GM21526 (cell line): ENCODE measurements at regions not wholly inside any gene's neighbourhood (a gene's known extent, or its start where the extent isn't known, plus 50 kb on each side); places are given as distances from the start of the nearest gene placed in this dataset.

Source experiments
- ATAC-seq: cut with Tn5 transposase; IDR thresholded peaks from one replicate; pipeline ENCODE4 v1.9.1; 2021; ENCODE audit warnings: moderate library complexity; ENCODE audit not compliant: unreplicated experiment, low FRiP score

GRCh38 chr3:99384596-99384995 is 253.8 kb upstream of the COL8A1 start:
- ATAC-seq: no peak

DNA sequence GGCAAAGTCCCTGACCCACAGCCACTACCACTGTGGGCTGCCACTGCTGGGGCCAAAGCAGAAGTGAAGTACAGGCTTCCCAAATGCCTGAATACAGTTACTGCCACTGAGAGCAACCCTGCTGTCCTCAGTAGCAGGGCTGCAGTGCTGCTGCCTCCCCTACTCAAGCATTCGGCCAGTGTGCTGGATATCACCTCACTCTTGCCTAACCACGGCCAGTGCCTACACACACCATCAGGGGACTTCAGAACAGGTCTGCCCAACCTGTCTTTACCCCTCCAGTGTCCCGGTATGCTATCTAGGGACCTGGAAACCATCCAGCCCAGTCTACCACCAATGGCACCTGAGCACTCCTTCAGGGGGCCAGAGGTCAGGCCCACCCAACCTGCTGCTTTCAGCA is 261.5 kb upstream of the COL8A1 start:
- ATAC-seq: no peak

DNA sequence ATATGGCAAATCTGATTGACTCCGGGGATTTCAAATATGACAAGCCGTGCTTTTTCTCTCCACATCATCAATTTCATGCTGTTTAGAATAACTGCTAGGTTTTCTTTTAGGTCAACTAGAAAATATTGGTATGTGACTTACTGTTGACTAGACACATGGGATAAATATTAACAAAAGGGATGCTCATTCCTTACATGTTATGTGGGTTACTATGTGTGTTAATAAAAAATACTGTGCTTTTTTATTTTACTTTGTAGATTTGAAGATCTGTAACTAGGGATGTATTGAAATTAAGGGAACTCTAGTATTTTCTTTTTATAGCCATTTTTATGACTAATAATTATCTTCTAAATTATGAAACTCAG is 264.6 kb upstream of the COL8A1 start:
- no peak for ATAC-seq

DNA sequence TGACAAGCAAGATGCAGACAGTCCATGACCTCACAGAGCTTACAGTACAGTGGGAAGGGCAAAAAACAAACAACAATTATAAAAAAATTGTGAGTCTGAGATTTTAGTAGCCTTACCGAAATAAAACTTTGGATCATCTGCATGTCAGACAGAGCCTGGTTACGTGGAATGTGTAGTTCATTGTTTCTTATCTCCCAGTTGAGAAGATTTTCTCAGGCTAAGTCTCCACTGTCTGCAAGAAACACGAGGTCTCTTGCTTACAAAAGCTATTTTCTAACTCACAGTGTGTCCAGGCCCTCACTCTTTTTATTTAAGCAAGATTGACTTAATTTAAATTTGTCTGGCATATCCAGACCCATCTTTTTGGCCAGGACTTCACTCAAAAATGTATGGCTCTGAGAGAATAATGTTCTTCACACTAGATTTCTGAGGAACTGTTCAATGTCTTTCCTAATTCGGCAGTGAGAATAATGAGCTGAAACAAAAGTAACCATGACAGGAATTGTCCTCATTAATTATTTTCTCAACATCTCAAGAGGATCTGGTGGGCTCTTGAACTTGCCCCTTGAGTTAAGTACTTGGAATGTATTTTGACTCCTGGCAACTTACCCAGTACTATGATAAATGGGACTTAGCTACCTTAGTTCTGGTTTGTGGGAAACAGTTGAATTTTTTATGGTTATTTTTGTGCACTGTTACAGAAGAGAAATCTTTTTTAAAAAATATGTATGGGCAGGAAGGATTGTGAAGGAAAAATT is 265.1 kb upstream of the COL8A1 start:
- ATAC-seq: no peak

- no peak for ATAC-seq
Measured at GRCh38 chr3:99366663-99367429, 271.5 kb upstream of the COL8A1 start.

GRCh38 chr3:99365979-99366378 is 272.4 kb upstream of the COL8A1 start:
- no peak for ATAC-seq

DNA sequence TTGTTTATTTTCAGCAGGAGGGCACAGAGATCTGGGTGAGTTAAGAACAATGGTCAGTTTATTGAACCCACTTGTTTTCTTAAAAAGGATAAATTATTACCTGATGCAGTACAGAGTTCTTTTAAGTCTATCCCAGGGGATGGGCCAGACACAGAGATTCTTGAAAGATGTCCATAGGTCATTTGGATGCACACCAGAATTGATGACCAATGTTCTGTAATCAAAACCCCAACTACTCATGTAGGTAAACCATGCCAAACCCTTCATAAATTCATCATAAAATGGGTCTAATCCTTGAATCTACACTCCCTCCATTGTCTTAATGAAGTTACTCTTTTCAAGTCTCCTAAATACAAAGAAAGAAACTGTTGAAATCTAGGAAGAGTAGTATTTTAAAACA is 273.0 kb upstream of the COL8A1 start:
- ATAC-seq: no peak

GRCh38 chr3:99357131-99357530 is 281.3 kb upstream of the COL8A1 start:
- ATAC-seq: no peak

DNA sequence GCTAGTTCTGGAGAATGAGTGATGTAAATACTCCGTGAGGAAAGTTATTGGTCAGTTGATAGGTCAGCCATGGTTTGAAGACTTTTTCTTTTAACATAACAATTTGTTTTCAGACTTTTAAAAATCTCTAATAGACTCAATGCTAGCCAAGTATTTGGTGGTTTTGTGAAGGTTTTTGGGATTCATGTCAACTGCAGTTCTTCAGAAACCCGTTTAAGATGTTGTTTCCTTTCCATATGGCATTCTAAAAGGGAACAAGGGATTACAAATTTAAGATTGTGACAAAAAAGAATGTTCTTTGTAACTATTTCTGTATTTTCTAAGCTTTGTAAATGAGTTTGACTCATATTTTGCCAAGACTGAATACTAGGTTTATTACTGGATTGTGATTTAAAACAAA is 281.7 kb upstream of the COL8A1 start:
- ATAC-seq: no peak

DNA sequence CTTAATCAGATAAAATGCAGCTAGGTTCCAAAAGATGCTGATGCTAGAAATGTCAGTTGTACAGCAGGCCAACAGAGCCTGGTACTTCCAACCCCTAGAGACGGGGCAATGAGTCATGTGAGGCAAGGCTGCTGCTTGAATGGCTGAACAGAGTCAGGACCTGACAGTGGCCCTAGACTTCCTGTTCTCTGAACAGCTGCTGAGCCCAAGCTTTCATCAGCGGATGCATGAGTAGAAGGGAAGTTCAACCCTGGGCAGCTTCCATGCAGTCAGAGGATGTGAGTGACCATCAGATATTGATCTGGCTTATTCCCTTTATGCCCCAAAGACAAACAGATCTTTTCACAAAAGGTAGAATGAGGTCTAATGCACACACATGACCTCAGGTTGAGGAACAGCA is 282.9 kb upstream of the COL8A1 start:
- ATAC-seq: no peak

DNA sequence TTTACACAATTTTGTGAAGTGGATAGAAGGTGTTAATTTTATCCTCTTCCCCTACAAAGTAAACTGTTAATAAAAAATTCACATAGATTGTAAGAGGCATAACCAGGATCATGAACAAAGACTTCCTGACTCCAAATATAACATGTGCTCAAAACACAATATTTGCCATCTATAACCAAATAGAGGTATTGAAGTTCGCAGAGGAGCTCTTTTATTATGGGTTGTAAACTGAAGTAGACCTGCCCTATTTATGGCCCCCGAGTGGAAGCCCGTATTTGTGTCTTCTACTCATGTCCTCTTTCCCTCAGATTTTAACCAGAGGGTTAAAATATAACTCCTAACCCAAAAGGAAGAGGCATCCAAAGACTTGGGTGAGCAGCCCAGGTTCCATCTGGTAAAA is 285.6 kb upstream of the COL8A1 start:
- ATAC-seq: no peak

GRCh38 chr3:99351122-99351521 is 287.3 kb upstream of the COL8A1 start:
- no peak for ATAC-seq

DNA sequence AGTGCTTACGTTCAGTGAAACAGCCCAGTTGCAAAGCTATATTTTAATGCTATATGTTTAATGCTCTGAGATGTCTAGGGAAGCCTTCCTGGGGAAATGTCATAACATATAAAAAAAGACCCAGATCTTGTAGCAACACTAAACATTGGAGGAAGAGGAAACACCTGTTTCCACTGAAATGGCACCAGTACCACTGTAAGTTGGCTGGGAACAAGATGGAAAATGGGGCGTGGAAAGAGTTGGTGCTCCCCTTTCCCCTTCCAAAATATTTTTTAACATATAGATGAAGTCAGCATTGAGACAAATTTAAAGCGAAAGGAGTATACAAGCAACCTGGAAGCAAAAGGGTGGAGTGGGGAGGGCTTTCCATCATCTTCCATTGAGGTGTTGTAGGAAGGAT is 289.9 kb upstream of the COL8A1 start:
- no peak for ATAC-seq

DNA sequence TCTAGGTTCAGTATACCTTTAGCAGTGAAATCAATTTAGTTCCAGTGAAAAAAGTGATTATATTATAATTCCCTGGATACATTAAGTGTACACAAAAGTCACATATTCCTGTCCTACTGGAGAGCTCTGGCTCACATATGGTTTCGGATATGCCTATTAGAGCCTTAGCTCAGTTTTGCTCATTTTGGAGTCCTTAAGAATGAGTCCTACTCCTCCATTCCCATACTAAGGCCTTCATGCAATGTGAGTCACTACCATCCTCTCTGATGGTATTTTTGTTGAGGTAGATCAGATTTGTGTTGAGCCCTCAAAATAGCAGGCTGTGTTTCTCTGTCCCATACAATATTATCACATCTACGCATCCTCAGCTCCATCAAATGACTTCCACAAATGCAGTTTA is 294.2 kb upstream of the COL8A1 start:
- no peak for ATAC-seq

GRCh38 chr3:99342383-99342782 is 296.0 kb upstream of the COL8A1 start:
- no peak for ATAC-seq

DNA sequence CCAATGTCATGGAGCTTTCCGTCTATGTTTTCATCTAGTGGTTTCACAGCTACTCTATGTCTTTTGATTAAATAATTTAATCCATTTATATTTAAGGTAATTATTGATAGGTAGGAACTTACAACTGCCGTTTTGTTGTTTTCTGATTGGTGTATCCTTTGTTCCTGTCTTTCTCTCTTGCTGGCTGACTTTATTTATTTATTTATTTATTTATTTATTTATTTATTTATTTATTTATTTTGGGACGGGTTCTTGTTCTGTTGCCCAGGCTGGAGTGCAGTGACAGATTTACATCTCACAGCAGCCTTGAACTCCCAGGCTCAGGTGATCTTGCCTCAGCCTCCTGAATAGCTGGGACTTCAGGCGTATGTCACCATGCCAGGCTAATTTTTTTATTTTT is 299.2 kb upstream of the COL8A1 start:
- ATAC-seq: no peak

GRCh38 chr3:99332718-99333117 is 305.7 kb upstream of the COL8A1 start:
- ATAC-seq: no peak

DNA sequence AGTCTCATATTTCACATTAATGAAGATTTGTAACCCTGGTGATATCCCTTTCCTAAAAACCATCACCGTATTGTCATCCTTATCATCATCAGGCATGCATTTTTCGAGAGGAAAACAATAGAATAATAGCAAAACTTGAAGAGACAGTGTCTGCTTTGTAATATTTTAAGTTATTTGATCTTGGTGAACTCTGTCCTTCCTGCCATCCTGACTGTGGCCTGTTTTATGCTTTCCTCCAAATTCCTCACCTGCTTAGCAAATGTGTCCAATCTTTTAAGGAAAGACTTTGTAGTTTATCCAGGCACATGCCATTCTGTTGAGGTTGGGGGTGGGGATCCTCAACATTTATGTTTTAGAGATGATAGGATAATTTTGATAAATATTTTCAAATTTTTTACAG is 306.1 kb upstream of the COL8A1 start:
- ATAC-seq: no peak

DNA sequence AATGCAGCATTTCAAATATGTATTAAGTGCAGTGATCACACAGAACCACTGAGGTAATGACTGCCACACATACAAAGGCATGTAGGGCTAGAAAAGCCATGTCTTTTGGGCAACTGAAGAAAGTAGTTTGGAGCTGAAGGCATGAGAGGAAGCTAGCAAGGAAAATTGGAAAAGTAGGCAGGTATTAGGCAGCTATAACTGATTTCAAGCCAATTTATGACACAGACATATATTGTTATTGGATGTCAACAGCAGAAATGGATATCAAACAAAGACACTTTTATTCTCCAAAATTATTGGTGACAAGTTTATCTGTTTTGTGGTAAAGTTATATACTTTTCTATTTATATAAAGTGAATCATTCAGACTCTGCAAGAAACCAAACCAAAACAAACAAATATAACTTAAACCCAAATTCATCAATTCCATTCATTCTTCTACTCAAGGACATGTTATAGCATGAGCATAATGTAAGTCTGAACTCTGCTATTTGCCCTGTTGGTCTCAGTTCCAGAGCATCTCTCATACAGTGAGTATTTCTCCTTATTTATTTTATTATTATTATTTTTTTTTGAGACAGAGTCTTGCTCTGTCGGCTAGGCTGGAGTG is 307.4 kb upstream of the COL8A1 start:
- ATAC-seq: no peak

DNA sequence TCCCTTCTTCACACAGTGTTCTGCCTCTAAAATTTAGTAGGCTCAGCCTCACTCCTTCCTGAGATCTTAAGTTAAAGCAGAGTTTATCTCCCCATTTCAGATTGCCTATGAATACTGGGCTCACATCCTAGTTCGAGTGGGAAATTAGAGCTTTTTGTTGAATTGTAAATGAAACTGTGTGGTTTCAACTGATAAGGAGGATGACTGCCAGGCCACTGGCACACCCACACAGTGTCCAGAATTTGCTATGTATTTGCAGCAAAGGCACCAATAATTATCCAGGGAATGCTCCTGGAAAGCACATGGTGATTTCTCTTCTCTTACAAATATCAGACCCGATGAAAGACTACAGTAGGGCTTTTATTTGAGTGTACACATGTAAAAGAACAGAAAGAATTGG is 308.1 kb upstream of the COL8A1 start:
- ATAC-seq: no peak

GRCh38 chr3:99325402-99325801 is 313.0 kb upstream of the COL8A1 start:
- ATAC-seq: no peak
